Right lobe of liver (tissue), 4 donors: ENCODE measurements at regions not wholly inside any gene's neighbourhood (a gene's known extent, or its start where the extent isn't known, plus 50 kb on each side); places are given as distances from the start of the nearest gene placed in this dataset.

ENCODE experiments used
- POLR2A ChIP-seq: fragments of 450-650 bp; IDR thresholded peaks from one replicate; pipeline ENCODE4 v1.6.1; 2017; ENCODE audit warnings: antibody characterized with exemption, mild to moderate bottlenecking
- TF ChIP-seq, protein P1 (sequence below), 4 donors: fragments of 200-600 bp in 3 of 4; fragments of 450-650 bp in 1 of 4; IDR thresholded peaks; one replicate each; pipeline versions ENCODE4 v1.5.1 to v1.8.0; 2016 to 2022; ENCODE audit warnings: antibody characterized with exemption in 4 of 4, mild to moderate bottlenecking in 2 of 4
- donor health status: DM: no; HTN: no; CAD: no.
- donor health status: DM: no; HTN: no; CAD: no.
- donor health status: DM: no; HTN: yes; CAD: no.

DNA sequence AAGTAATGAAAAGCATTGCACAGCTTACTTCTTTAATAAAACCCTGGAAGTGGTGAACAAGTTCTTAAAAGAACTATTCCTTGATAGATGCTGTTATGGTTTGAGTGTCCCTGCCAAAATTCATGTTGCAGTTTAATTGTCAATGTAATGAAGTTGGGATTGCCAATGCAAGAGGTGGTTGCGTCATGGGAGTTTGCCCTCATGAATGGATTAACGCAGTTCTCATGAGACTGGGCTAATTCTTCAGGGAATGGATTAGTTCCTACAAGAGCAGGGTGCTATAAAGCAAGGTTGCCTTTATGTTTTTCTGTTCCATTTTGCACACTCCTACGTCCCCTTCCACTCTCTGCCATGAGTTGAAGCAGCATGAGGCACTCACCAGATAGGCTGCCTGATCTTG lies 446.7 kb upstream of the B3GALT2 start:
- TF ChIP-seq, protein P1, sequence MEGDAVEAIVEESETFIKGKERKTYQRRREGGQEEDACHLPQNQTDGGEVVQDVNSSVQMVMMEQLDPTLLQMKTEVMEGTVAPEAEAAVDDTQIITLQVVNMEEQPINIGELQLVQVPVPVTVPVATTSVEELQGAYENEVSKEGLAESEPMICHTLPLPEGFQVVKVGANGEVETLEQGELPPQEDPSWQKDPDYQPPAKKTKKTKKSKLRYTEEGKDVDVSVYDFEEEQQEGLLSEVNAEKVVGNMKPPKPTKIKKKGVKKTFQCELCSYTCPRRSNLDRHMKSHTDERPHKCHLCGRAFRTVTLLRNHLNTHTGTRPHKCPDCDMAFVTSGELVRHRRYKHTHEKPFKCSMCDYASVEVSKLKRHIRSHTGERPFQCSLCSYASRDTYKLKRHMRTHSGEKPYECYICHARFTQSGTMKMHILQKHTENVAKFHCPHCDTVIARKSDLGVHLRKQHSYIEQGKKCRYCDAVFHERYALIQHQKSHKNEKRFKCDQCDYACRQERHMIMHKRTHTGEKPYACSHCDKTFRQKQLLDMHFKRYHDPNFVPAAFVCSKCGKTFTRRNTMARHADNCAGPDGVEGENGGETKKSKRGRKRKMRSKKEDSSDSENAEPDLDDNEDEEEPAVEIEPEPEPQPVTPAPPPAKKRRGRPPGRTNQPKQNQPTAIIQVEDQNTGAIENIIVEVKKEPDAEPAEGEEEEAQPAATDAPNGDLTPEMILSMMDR (IDR thresholded peaks at IDR 0.05) = no peak
- no peak for TF ChIP-seq POLR2A
